ENCODE measurements at regions not wholly inside any gene's neighbourhood (a gene's known extent, or its start where the extent isn't known, plus 50 kb on each side); places are given as distances from the start of the nearest gene placed in this dataset.

GRCh38 chr3:73249047-73249446, 187.6 kb downstream of the EBLN2 start:
- no peak for TF ChIP-seq CTCF (IDR thresholded peaks at IDR 0.05; ENCODE audit: low read length)
- TF ChIP-seq EZH2 (IDR thresholded peaks at IDR 0.05; ENCODE audit: borderline replicate concordance, low read length) = no peak
